SW480 (cell line): ENCODE measurements at regions not wholly inside any gene's neighbourhood (a gene's known extent, or its start where the extent isn't known, plus 50 kb on each side); places are given as distances from the start of the nearest gene placed in this dataset.
"Not testable (repeated sequence)": the region's sequence is repeated elsewhere in the genome, so short reads cannot be mapped to it uniquely, and the experiment has no call there.

ENCODE experiments used
- DNase-seq: peaks from one replicate; pipeline ENCODE4 v3.0.0-alpha.2; 2016; ENCODE audit warnings: low spot score

DNA sequence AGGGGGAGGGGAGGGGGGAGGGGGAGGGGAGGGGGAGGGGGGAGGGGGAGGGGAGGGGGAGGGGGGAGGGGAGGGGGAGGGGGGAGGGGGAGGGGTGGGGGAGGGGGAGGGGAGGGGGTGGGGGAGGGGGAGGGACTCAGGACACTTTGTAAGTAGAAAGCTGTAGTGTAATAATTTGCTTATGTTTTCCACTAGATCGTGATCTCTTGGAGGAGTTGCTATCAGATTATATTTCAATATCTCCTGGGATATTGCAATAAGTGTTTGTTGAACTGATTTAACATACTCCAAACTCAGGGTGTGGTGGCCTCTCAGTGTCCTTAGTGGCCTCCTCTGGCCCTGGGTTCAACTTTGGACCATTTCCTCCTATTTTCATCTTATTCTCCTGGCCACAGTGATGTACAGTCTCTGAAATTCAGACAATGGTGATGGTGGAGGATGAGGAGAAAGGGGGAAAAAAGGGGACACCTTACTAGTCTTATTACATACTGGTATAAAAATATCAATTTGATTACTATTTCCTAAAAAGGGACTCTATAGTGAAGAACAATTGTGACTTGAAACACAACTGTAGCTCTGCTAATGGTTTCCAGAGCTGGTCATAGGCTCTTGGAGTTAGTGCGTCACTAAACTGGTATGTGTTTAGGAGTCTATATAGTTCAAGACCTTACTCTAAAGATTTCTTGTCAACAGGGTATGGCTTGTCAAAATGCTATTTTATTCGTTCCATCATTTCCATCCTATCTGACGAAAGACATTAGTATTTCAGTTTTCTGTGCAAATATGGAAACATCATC lies 89.6 kb downstream of the DDX1 start:
- no peak for DNase-seq

DNA sequence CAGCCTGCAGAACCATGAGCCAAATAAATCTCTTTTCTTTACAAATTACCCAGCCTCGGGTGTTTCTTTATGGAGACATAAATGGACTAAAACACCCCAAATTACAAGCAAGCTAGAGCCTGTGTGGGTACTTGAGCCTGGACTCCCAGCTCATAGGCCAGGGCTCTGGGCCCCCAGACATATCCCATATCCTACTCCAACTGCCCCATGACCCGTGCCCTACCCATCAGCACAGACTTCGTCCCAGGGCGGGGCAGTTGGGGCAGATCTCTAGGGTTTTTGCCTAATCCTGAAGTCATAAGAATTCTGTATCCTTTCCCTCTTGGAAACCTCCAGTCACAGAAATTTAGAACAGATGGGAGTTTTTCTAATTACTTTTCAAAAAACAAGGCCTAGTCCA lies 90.7 kb downstream of the DDX1 start:
- no peak for DNase-seq

DNA sequence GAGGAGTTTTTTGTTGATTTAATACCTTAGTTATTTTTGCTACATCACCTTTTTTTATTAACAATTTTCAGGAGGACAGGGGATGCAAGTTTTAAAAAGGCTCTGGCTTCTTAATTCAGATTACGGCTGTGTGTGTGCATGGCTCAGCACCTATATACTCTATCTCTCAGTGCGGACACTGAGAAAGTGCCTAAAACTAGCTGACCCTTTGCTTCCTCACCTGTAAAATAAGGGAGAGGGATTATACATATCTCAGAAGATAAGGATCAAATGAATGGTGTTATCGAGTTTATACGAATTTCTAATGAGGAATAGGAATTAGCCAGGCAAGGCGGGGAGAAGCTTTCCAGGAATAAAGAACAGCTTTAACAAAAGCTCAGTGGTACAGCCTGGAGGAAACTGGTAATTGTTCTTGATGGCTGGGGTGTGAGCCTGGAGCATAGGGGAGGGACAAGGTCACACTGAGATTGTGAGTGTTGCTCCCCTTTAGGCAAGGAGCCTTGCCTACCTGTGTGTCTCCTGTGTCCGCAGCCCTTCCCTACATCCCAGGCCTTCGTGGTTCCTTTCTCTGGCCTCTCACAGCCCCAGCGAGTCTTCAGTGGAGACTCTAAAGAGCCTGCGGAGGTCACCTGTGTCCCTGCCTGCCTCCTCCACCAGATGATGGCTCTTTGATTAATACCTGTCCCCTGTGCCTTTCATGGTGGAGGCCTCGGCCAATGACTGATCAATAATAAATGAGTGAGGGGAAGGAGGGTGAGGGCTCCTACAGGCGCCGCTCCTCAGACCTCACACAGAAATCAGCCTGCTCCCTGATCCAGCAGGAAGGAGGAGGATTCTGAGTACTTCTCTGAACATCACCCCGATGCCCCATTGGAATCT lies 92.7 kb downstream of the DDX1 start:
- no peak for DNase-seq

DNA sequence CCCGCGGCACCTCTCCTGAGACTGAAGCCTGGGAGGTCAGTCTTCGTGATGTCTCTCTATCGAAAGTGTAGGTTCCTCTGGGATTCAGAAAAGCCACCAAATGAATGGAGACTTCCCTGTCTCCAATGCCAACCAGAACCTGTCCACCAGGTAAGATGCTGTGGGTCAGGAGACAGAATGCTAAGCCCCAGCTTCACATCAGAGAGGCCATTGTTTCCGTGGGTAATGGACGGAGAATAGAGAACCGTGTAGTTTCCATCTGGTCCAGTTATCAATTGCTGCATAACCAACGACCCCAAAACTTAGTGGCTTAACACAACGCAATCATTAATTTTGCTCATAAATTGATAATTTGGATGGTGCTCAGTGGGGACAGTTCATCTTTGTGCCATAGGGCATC lies 93.5 kb downstream of the DDX1 start:
- DNase-seq, result no peak

DNA sequence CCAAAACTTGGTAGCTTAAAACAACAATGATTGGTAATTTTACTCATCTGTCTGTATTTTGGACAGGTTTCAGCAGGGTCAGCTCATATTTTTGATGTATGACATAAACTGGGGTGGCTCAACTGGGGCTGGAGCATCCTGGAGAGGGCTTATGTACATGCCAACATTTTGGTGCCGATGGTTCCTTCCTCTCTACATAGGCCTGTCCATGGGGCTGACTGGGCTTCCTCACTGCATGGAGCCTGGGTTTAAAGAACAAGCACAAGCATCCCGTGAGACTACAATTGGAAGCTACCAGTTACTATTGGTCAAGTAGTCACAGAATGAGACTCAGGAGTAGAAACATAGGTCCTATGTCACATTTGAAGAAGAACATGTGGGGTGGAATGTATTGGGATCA lies 95.0 kb downstream of the DDX1 start:
- no peak for DNase-seq

DNA sequence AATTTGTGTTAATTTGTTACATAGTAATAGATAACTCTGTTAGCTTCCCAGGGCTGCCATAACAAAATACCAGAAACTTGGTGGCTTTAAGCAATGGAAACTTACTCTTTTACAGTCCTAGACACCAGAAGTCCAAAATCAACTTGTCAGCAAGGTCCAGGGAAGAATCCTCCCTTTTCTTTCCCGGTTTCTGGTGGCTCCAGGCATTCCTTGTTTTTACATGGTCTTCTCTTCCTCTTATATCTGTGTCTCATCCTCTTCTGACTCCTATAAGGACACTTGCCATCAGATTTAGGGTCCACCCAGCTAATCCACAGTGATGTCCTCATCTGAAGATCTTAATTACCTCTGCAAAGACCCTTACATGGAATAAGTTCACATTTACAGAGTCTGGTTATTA lies 95.6 kb downstream of the DDX1 start:
- DNase-seq, result no peak

DNA sequence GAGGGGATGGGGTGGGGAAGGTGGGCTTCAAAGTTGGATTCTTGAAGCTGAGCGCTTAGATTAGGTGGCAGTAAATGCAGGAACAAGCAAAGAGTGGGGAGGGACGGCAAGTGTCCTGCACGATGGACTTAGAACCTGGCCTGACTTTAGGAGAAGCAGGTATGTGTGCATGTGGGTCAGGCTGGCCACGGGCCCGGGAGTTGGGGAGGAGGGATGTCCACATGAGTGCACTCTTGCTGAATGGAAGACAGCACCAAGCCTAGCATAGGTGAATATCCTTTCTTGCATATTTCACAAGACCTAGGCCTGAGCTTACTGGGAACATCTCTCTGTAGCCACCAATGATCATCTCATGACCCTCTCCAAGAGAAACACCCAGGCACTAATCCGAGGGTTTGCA lies 96.1 kb downstream of the DDX1 start:
- no peak for DNase-seq

DNA sequence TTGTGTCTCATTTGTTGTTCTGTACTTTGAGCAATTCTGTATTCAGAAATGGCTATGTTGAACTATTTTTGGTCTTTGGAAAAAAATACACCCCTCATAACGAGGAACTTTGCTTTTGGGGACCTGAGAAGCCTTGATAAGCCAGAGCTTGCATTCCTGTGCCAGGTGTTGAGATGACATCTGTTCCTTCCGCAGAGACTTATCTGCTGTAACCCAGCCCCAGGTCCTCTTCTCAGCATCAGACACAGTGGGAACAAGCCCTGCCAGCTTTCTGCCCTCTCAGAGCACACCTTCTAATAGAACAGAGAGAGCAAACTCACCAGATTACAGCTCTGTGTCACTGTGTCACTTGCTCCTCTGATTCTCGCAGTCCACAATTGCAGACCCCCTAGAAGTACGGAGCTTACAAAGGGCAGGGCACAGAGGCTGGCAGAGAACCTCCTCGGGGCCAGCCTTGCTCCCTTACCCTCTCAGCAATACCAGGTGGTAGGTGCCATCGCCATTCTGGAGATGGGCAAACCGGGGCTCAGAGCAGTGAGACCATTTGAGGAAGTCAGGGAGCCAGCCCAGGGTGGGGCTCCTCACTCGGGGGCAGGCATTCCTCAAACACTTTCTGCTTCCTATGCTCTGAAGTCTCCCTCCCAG lies 97.4 kb downstream of the DDX1 start:
- no peak for DNase-seq

DNA sequence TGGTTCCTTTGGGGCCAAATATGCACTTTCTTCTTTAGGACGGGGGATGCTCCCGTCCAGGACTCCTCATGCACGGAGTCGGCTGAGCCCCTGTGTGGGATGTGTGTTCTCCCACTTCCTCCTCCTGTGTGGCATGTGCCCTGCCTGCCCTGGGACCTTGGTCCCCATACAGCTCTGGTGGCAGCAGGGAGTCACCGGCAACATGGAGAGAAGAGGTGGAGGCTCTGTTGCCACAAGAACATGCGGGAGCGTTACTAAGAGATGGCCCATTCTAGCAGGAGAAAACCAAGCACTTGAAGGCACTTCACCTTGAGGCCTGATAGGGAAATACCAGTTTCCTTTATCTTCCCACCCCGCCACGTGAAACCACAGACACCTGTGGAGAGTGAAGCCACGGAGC lies 98.0 kb downstream of the DDX1 start:
- no peak for DNase-seq

DNA sequence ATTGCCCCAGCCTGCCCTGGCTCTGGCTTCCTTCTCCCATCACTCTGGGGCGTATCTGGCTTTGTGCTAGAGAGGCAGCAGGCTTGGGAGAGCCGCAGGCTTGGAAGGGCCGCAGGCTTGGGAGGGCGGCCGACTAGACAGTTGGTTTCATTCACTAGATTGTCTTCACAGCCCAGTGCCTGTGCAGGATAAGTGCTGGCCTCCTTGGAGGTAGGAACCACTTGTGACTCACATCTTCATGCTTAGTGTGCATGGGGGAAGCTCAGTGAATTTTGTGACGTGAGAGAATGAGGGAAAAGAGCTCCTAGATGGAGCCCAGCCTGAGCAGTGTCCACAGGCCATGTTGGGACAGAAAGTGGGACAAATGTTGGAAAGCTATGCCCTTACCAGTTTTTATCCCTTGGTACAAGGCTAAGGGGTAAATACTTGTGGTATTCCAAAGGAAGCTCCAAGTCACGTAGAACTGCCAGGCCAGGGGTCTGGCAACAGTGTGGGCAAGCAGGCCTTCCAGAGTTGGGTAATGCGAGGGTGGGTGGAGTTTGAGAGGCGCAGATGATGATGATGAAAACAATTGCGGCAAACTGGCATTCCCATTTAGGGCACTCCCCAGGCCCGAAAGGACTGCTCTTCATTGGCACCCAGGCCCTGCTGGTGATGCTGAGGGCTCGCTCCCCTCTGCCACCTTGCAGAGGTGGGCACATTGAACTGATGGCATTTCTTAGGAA lies 100.1 kb downstream of the DDX1 start:
- DNase-seq, result no peak

DNA sequence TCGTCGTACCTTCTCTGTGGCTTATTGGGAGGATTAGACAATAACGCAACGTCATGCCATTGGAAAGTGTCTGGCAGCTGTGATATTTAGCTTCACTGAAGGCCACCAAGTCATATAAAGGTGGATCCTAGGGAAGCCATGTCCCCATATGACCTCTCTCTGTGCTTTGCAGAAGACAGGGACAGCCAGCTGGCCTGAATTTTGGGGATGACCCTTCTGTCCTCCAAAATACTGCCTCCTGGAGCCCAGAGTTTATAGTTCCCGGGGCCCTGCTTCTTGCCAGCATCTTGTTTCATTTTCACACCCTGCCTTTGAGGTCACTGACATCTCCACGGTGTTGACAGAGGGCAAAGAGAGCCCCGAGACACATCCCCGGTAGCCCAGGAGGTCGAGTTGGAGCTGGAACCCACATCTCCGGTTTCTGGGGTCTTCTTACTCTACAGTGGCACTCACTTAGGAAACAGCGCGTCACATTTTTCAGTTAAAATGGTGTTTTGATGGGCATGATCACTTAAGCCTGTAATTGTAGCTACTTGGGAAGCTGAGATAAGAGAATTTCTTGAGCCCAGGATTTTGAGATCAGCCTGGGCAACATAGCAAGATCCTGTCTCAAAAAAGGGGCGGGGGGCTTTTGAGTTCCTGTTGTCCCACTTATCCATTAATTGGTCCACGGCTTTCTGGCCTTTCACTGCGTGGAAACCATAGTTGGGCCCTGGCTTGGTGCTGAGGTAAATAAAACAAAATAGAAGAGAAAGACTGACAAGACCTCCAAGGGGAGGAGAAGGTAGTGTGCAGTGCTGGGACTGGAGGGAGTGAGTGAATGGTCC lies 101.1 kb downstream of the DDX1 start:
- DNase-seq, result no peak

DNA sequence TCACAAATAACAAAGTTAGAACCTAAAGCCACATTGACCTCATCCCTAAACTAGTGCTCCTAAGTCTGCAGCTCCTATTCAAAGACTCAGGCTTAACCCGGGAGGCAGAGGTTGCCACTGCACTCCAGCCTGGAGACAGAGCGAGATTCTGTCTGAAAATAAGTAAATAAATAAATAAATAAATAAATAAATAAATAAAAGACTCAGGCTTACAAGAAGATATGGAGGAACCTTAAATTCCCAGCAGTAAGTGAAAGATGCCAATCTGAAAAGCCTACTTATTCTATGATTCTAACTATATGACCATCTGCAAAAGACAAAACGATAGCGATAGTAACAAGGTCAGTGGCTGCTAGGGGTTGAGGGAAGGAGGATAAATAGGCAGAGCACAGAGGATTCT lies 101.7 kb downstream of the DDX1 start:
- no peak for DNase-seq

DNA sequence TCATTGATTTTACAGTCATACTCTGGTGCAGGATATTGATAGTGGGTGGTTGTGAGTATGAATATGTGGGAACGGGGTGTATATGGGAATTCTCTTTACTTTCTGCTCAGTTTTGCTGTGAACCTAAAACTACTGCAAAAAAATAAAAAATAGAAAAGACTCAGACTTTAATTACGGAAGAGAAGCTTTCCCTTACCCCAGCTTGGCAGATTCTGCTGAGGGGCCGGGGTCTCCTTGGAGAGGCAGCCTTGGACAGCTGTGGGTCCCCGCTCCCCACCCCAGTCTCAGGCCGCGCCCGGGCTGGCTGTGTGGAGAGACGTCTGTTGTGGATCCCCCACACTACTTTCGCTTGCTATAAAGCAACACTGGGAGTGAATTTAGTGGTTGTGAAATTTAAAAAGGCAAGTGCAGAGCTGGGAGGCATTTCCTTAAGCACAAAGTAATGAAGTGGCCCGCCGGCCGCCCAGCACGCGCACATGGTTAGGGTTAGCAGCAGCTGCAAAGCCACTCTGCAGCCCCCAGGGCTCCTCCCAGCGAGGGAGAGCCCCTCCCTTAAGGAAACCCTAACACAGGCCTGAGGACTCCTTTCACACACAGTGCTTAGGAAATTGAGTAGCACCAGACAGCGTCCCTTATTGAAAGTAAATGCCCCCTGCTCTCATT lies 102.4 kb downstream of the DDX1 start:
- no peak for DNase-seq

DNA sequence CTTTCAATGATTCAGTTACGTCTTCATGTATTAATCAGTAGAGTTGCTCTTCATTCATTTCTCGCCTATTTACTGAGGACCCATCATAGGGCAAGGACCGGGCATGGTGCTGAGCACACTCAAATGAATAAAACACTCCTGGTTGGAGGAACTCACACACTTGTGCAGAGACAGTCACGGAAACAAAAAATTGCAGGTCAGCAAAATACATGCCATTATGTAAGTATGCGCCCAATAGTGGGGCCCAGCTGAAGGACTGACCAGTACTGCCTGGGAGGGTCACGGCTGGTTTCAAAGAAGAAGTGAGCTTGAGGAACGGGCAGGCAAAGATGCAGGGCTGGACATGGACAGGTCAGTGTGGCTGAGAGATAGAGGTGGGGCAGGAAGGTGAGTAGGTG lies 102.9 kb downstream of the DDX1 start:
- no peak for DNase-seq

DNA sequence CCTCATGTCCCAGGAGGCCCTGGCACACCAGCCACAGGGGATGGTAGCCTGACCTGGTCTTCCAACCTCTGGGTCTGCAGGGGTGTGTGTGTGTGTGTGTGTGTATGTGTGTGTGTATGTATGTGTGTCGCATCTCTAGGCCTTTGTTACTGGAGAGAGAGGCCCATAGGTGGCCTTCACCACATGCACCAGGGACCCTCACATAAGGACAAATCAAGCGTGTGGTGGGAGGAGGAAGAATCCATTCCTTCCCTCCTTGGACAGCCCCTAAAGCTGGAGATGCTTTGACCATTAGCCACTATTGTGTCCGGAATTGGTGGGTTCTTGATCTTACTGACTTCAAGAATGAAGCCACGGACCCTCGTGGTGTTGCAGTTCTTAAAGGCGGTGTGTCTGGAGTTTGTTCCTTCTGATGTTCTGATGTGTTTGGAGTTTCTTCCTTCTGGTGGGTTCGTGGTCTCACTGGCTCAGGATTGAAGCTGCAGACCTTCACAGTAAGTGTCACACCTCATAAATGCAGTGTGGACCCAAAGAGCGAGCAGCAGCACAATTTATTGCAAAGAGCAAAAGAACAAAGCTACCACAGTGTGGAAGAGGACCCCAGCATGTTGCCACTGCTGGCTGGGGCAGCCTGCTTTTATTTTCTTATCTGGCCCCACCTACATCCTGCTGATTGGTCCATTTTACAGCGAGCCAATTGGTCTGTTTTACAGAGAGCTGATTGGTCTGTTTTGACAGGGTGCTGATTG lies 104.1 kb downstream of the DDX1 start:
- DNase-seq, result no peak

DNA sequence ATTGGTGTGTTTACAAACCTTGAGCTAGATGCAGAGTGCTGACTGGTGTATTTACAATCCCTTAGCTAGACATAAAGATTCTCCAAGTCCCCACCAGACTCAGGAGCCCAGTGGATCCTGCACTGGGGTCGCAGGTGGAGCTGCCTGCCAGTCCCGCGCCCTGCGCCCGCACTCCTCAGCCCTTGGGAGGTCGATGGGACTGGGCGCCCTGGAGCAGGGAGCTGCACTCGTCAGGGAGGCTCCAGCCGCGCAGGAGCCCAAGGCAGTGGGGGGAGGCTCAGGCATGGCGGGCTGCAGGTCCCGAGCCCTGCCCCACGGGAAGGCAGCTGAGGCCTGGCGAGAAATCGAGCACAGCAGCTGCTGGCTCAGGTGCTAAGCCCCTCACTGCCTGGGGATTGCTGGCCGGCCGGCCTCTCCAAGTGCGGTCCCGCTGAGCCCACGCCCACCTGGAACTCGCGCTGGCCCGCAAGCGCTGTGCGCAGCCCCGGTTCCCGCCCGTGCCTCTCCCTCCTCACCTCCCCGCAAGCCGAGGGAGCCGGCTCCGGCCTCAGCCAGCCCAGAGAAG lies 105.0 kb downstream of the DDX1 start:
- DNase-seq, result not testable (repeated sequence)

DNA sequence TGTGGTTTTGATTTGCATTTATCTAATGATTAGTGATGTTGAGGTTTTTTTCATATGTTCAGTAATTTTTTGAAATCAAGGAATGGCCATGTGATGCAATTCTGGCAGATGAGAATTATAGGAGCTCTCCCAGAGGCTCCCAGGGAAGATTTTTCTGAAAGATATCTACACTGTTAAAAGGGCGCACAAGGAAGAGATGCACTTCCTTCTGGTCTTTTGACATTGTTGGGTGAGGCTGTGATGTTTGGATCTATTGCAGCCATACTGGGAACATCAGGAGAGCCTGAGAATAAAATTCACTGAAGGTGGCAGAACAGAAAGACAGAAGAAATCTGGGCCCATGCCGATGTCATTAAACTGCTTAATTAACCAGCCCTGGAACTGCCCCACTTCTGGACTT lies 108.5 kb downstream of the DDX1 start:
- no peak for DNase-seq

DNA sequence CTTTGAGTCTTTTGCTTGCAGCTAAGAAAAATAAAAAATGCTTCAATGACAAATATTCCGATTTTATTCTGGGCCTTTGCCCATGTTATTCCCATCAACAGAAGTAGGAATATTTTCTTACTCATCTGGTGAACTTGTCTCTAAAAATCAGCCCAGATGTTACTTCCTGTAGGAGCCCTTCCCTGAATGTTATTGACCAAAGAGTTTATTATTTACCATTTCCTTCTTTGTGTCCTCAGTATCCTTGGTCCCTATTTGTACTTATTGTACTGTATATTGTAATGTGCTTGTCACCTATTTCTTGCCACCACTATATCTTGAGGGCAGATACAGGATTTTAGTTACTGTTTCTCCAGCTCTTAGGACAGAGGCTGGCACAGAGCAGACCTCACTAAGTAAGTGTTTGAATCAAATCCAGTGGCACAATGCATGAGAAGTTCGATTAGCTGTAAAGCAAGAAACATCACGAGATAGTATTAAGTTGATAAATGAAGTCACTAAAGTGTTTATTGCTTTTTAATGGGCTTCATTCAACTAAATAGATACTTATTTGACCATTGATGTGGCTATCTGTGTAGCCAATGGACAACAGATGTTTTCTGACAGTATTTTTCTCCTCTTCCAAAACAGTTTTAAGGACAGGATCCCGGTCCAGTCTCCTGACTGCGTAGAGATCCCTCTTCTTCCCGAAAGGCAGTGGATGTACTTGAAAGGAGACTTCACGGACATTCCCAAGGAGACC lies 109.1 kb downstream of the DDX1 start:
- DNase-seq, result no peak

DNA sequence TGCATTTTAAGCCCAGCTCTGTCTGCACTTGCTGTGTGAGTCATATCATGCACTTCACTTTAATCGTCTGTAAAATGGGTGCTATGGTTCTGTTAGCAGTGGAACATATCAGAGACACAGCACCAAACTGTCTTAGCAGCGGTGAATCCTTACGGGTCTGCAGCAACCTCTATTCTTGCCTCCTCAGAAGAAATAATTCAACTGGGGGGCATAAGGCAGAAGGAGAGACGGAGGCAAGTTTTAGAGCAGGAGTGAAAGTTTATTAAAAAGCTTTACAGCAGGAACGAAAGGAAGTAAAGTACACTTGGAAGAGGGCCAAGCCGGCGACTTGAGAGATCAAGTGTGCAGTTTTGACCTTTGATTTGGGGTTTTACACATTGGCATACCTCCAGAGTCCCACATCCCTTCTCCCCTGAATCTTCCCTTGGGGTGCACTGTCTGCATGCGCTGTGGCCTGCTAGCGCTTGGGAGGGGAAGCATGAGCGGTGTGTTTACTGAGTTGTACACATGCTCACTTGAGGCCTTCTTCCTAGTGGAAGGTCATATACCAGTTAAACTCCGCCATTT lies 109.8 kb downstream of the DDX1 start:
- no peak for DNase-seq
